Central memory CD4-positive, alpha-beta T cell (primary cell): ENCODE measurements at regions not wholly inside any gene's neighbourhood (a gene's known extent, or its start where the extent isn't known, plus 50 kb on each side); places are given as distances from the start of the nearest gene placed in this dataset.

Source experiments
- DNase-seq: peaks from one replicate; pipeline ENCODE4 v3.0.0; 2022

DNA sequence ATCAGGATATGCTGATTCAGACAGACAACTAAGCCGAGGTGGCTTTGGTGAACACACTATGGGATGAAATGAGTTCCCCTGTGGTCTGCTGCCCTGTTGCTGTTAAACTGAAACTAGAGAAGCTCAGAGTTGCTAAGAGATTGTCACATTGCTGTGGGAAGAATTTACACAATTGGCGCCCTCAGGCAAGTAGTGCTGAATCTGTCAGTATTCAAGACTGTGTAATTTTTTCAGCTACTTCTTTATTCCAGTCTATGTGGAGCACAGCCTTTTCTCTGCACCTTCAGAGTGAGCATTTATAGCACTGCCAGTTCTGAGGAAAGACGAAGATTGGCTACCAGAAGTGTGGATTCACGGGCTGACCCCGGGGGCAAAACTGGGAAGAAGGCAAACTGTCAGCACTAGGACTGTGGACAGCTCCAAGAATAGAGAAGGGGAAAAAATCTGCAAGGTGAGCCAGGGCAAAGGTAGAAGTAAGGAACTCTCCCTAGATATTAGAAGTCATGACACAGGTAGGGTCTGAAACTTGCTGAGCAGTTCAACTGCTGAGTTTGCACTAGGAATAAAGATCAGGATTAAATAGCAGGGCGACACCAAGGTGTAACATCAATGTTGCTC is 218.8 kb upstream of the TMPO start:
- DNase-seq = no peak

DNA sequence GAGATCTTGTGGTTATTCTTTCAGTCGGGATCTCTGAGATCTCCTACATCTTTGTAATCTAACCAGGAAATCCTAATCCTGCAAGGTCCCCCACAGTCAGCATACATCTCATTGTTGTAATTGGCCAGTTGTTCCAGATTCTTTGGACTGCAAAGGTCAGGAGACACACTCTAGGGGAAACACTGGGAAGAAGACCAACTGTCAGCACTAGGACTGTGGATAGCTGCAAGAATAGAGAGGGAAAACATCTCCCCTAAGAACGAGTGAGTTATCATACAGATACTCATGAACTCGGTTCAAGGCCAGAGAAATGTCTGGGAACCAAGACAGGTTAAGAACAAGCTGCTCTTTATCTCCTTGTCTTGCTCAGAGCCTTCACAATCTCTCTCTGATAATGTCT is 217.9 kb upstream of the TMPO start:
- DNase-seq = no peak

DNA sequence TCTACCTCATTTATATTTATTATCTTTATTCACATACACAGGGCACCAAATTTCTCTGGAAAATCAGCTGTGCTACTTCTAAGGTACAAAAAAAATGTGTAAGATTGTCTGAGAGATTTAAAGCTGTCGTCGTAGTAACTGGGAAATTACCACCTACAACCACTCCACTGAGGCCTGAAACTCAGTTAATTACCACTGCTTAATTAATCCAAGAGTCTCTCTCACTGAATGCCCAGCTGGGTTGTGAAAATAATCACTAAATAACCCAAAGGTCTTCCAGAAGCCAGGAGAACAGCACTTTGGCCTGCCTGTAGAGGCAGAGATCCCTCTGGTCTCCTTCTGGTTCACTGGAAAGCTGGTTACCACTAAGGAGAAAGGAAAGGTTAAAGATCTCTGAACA is 207.2 kb upstream of the TMPO start:
- DNase-seq = no peak

DNA sequence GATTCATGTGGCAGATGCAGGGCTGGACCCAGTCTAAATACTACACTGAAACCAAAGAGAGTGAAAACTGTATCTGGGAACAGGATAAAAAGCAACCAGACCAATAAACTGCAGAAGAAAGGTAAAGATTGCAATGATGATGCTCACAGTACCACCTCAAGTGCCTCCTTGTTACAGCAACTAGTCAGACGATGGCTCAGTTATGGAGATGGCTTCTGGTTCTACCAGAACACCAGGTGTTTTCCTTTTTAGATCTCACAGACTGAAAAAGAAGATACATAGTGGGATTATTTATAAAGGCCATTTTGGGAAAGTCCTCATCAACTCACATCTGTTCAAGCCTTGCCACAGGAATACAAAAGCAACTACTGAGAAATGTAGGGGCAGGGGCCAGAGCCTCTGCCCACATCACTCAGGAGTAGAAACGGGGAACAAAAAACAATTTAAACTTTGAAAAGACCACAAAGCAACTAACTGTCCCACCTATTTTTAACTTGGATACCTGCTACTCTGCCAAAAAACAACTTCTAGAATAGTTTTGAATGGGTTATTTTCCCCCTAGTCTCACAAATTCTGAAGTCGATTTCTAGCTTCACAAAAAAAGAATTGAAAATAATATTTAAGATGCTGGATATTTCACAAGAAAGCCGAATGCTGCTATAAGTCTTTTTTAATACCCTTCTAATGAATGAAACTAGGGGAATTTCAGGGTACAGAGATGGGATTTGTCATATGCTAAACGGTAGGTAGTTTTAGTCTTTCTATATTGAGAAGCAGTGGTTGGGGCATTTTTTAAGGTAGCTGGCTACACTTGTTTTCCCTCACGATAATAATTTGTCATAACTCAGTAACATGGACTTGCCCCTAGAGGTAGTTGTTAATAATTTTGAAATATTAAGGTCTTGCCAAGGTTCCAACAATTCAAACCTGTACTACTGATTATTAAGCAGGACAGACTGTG is 197.2 kb upstream of the TMPO start:
- DNase-seq = no peak

DNA sequence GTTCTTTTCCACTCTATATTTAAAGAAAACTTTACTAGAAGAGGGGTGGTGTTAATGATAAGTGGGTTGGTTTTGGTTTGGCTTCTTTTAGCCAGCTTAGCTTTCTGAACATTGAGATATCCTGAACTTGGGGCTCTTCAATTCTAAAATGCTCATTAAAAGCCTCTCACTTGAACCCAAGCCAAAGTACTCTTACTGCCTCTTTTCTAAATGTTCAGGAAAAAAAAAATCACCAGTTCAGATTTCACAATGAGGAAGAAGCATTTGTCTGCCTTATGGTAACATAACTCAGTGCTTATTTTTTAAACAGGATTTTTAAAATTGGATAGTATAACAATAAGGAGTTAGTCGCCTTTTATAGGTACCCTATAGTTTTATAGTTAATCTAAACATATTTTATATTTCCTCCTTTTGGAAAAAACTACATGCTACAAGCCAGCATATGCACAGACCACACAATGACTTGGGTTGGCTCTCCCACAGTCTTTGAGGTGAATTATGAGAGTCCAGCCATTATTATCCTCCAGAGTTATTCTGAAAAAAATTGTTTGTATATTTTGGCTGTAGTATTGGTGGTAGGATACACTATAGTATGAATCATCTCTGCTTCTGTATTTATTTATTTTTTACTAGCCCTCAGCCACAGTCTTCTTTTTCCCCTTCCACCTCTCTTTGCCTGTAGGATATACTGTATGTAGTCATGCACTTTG is 195.5 kb upstream of the TMPO start:
- DNase-seq = no peak

DNA sequence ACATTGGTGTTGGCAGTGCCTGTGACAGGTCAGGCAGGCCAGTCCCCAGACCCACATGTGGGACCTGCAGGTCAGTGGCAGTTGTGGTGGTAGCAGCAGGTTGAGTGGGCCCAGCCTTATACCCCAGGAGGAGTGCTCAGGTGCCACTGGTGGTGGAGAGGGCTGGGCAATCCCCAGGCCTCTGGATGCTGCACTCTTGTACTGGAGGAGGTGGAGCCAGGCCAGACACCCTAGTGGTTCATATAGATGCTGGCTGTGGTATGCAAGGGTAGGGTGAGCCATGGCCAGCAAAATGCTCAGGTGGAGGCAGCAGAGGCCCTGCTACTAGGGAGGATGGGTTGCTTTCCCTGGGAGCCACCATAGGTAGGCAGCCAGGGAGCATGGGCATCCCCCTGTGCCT is 190.4 kb upstream of the TMPO start:
- DNase-seq = no peak

DNA sequence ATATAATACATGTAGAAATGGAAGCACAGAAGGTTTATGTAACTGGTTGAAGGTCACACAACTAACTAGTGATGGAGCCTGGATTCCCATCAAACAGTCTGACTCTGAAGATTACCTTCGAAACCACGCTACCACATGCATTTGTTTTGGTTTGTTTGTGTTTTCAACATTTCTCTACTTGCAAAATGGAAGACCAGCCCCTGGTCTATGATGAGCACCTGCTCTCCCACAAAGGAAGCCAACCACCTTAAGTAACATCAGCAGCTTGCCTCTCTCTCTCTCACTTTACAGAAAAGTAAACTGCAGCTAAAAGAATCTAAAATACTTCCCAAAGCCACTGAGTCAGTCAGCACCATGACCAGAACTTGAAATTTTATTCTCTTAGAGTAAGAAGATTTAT is 186.9 kb upstream of the TMPO start:
- DNase-seq = no peak

DNA sequence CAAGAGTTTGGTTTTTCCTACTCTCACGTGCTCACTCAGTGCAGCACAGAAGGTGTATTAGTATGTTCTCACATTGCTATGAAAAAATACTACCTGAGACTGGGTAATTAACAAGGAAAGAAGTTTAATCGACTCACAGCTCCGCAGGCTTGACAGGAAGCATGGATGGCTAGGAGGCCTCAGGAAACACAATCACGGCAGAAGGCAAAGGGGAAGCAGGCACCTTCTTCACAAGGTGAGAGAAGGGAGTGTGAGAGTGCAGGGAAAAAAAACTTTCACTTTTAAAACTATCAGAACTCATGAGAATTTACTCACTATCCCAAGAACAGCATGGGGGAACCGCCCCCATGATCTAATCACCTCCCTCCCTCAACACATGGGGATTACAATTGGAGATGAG is 185.8 kb upstream of the TMPO start:
- DNase-seq = no peak

DNA sequence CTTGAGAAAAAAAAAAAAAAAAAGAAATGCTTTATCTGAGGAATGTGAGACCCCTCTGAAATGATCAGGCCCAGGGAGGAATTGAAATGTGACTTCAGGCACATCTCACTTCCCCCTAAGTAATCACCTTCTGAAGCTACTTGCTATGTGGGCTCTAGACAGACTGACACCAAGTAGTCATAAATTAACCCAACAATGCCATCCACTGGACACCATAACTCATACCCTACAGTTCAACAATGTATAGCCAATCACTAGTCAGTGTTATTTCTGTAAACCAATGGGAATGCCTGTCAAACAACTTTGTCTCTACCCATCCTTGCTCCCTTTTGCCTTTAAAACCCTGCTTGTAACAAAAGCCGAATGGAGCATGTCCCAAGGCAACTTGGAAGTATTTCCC is 182.7 kb upstream of the TMPO start:
- no peak for DNase-seq

DNA sequence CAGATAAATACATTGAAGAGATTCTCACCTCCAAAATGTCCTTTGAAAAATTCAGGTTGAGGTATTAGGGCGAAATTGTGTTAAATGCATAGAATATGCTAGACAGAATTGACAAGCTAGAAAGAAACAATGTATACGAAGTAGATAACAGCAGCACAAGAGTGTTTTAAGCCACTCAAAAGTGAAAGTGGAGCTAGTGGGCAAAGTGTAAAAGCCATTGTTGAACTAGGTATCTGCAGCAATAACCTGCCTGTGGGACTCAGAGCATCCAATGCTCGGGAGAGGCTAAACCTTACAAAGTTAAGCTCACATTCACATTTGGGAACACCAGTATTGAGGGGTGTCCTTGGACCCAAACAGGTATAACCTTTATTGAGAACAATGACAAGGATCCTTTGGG is 180.6 kb upstream of the TMPO start:
- DNase-seq = no peak

DNA sequence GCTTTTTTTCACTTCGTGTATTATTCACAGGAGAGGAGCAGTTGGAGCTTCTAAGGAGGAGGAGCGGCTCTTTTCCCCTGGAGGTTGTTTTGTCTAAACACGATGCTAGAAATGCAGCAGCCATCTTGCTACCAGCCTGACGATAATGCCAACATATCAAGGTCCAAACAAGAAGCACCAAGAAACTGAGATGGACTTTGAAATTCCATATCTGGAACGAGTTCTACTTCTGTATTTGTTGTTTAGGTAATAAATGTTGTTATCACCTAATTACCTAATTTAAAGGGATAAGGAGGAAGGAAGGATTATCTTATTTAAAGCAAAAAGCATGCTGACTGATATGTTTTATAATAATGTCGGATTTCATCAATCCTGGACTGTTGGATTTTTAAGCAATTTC is 174.4 kb upstream of the TMPO start:
- no peak for DNase-seq

DNA sequence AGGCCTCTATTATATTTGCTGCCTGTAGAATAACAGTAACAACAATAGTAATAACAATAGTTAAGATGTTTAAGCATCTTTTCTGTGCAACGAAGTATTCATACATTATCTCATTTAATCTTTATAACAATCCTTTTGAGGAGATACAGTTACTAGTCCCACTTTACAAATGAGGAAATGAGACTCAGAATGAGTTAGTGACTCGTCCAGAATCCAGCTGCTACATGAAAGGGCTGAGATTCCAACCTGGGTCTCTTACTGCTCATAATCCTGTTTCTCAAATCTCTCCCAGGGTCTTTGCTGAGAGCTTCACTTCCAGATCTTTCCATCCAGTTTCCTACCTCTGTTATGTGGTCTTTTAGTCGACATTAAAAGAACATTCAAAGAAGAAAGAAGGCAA is 173.7 kb upstream of the TMPO start:
- no peak for DNase-seq

DNA sequence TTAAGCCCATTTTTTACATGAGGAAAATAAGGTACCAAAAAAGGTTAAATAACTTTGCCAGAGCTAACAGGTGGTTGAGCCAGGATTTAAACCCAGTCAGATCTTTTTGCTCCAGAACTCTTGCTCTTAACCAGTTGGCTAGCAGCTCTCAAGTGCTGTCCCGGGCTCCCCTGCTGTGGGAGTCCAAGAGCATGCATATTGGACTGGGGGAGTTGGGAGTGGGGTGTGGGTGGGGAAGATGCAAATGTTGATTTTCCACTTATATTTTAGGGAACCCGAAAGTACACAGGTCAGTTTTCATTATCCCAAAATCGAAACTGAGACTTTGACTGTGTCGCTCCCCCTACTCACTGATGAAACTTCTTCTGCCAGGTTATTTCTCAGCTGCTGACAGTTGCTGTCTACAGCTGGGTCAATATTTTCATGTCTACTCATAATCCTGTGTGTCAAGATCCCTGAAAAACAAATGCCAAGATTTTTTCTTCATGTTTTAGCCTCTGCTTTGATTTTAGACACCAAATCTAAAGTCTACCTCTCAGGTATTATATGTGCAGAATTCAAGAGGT is 172.3 kb upstream of the TMPO start:
- no peak for DNase-seq

DNA sequence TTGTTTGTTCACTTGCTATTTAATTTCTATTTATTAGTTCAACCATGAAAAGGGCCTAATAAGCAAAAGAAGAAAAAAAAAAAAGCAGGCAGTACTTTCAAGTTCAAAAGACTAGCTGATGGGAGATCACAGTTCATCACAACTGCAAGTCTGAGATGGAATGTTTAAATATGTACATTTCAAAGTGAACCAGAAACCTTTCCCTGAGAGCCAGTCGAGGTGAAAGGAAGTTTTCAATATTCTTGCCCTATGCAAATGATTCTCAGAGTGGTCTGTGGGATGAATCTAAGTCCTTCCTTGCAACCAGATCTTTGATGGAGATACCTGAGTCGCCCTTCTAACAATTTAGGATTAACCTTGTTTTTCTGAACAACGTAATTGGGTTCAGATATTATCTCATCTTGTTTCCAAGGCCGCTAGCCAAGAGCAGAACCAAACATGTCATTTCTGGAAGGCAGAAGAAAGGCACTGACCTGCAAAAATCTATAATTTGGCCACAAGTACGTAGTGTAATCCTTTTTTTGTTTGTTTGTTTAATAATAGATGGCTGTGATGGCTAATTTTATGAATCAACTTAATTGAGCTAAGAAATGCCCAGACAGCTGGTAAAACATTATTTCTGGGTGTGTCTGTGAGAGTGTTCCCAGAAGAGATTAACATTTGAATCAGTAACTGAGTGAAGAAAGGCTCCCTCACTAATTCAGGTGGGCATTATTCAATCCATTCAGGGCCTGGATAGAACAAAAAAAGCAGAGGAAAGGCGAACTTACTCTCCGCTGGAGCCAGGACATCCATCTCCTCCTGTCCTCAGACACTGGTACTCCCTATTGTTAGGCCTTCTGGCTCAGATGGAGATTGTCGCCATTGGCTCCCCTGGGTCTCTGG is 171.1 kb upstream of the TMPO start:
- DNase-seq = no peak

DNA sequence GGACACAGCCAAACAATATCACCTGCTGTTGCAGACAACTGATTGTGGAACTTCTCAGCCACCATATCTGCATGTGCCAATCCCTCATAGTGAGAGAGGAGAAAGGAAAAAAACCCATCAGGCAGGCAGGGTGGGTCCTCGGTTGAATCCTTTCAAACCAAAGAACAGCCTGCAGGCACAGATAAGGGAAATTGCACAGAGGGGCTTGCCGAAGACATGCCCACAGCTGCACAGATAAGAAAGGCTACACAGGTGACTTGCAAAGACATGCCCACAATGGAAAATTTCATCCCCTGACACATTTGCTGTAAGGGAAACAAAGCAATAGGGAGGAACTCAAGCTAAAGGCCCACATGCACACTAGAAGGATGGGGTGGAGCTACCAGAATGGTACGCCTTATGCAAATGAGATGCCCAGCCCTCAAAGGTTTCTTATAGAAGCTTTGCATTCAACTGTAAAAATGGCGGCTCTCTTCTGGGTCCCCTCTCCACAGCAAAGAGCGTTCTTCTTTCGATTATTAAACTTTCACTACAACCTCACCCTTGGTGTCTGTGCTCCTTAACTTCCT is 170.0 kb upstream of the TMPO start:
- no peak for DNase-seq

DNA sequence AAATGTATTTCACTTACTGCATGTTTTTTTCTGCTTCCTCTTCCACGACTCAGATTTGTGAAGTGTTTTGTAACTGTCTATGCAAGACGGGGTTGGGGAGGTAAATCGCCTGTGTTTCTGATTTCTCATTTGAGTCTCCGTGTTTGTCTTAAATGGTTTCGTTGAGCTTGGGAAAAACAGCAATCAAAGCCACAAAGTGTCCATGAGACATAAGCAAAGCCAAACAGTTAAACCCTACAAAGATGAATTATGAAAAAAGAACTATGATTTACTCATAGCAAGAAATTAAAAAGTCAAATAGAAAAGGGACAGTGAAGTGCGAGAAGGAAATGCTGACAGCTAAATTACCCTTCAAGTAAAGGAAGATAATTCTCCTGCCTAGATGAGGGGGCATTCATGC is 164.3 kb upstream of the TMPO start:
- DNase-seq = no peak

DNA sequence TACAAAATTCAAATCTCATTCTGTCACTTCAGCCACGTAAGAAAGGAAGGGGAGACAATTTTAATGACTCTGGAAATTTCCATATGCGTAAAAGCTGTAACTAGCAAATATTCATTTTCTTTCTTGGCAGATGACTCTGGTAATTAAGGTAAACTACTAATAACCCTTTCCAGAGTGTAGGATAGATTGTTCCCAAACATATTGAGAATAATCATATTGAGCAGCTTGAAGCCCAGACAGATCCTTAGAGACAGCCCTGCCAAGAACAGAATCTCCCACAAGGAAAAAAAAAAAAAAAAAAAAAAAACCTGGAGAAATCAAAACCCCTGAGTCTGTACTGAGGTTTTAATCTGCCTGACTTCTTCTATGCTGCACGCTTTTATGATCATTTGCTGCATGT is 163.6 kb upstream of the TMPO start:
- DNase-seq = no peak

DNA sequence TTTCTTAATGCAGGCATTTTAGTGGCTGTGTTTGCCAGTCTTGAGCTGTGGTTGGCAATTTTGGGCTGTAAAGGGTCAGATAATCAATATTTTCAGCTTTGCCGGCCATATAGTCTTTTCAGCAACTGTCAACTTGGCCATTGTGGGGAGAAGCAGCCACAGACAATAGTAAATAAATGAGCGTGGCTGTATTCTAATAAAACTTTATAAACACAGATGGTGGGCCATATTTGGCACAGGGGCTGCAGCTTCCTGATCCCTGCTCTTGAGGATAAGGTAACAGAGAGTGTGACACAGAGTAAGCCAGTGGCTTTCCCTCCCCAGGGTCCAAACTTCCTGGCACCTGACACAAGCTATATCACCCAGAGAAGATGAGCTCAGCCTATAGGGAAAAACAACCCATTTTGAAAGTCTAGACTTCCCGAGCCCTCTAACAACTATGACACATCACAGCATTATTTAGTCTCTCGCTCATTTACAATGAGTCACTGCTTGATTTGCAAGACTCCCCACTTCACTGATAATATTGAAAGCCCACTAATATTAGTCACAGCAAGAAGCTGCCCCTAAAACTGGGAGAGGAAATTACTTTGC is 163.1 kb upstream of the TMPO start:
- no peak for DNase-seq

DNA sequence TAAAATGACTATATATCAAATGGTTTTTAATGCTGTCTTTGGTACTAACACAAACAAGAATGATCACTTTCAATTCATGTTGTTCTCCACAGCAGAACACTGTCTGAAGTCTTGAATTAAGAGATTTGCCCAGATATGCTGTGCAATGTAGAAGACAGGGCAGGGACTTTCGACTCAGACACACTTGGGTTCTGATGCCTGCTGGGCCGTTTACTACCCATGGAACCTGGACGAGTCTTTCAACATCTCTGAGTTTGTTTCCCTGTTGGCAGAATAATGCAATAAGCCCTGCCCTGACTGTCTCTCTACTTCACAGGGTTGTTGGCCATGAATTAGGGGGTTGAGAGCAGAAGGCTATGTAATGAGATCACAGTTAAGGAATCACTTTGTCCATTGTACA is 162.6 kb upstream of the TMPO start:
- no peak for DNase-seq

DNA sequence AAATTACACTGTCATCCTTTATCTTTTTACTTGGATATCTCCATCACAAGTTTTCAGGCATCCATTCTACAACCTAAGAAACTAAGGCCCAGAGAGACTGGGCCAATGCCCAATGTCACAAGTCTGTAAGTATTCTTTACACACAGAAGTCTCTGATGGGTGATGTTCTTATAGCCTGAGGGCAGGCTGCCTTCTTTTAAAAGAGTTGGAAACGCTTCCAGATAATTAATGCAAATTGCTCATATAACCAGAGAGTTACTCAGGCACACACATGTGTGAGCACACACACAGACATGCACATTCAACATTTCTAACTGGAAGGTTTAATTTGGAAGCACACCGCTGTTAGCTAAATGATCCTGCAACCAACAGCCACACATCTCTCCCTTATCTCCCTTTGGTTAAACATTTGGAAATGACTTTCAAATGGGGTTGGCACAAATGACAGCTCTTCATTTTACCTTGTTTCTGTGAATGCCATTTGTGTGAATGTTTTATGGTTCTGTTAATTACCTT is 160.8 kb upstream of the TMPO start:
- no peak for DNase-seq

DNA sequence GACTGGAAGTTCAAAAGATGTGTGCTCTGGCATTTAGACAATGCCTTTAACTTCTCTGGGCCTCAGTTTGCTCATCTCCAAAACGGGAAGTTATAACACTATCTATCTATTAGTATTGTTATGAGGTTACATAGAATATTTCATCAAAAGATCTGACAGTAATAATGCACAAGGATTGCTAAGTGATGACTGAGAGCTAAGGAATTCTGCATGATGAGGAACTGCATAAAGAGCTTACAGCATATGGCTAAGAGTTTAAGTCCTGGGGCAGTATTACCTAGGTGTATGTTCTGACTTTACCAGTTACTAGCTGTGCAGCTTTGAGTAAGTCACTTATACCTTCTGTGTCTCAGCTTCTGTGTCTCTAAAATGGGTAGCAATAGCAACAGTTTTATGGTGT is 160.1 kb upstream of the TMPO start:
- DNase-seq = no peak

DNA sequence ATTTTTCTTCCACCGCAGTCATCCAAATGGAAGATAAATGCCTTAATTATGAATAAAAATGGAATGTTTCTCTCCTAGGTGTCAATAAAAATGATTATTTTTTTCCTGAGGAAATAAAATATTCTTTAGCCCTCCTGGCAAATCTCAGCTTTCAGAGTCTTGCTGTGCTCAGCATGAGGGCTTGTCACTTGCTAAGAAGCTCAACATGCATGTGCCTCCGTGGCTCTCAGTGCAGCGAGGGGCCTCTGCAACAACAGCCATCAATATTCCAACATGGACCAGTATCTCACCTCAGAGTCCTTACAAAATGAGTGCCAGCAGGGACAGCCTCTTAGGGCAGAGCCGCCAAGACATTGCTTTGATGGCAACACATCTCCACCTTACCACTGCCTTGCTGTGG is 159.5 kb upstream of the TMPO start:
- DNase-seq = no peak
